Calu3 (cell line): ENCODE measurements at regions not wholly inside any gene's neighbourhood (a gene's known extent, or its start where the extent isn't known, plus 50 kb on each side); places are given as distances from the start of the nearest gene placed in this dataset.

ENCODE experiments used
- BruUV-seq: library from RNA; stranded (reverse); fragments of 400-500 nt; replicated peaks from 2 replicates; lab custom pipeline; 2021; lab: Mats Ljungman, UMichigan
- CTCF ChIA-PET: fragments of 300-600 bp; sonication (Branson Sonifier 250); formaldehyde crosslinking; loops from one replicate; lab custom pipeline; 2022; ENCODE audit warnings: antibody characterized with exemption; lab: Charles Lee
- DNase-seq: peaks from one replicate; pipeline ENCODE4 v3.0.0; 2022
- H3K27ac Mint-ChIP-seq: one replicate; pipeline ENCODE4 v1.8.0; 2022; ENCODE audit warnings: mixed read lengths; ENCODE audit not compliant: unreplicated experiment
- H3K27me3 Mint-ChIP-seq: one replicate; pipeline ENCODE4 v1.8.0; 2022; ENCODE audit warnings: mixed read lengths; ENCODE audit not compliant: unreplicated experiment
- H3K36me3 Mint-ChIP-seq: one replicate; pipeline ENCODE4 v1.8.0; 2022; ENCODE audit warnings: mild to moderate bottlenecking, moderate library complexity, mixed read lengths; ENCODE audit not compliant: insufficient read depth, unreplicated experiment
- H3K4me1 Mint-ChIP-seq: one replicate; pipeline ENCODE4 v1.8.0; 2022; ENCODE audit warnings: mild to moderate bottlenecking, low read depth, mixed read lengths; ENCODE audit not compliant: unreplicated experiment
- H3K4me3 Mint-ChIP-seq: one replicate; pipeline ENCODE4 v1.8.0; 2022; ENCODE audit warnings: mild to moderate bottlenecking, low read depth, moderate library complexity, mixed read lengths; ENCODE audit not compliant: unreplicated experiment
- H3K9me3 Mint-ChIP-seq: one replicate; pipeline ENCODE4 v1.8.0; 2022; ENCODE audit warnings: low read depth, mixed read lengths; ENCODE audit not compliant: unreplicated experiment
- CTCF ChIP-seq: fragments of 200-600 bp; IDR thresholded peaks from one replicate; pipeline ENCODE4 v1.8.0; 2022; ENCODE audit warnings: antibody characterized with exemption; ENCODE audit not compliant: unreplicated experiment
- intact Hi-C: fragments of 100-400 bp; cut with micrococcal nuclease; formaldehyde crosslinking; loops from one replicate; pipeline ENCODE4 v1.10.0; 2022; ENCODE audit not compliant: unreplicated experiment

GRCh38 chr13:74214321-74214720 is 80.1 kb upstream of the KLF12 start:
- H3K36me3 Mint-ChIP-seq, result no peaks in the 10 kb centered on the region
- CTCF ChIA-PET, result interaction anchor here (0.6 kb wide), 1 partner anchor 72 kb away, joined by 3 read pairs; no protein-coding TSS in a partner anchor
- no TSS peak for BruUV-seq
- no peak for DNase-seq
- intact Hi-C loops, result no loop called here
- no peak overlapping the region for H3K27ac Mint-ChIP-seq
- H3K4me3 Mint-ChIP-seq, result no peak overlapping the region
- H3K4me1 Mint-ChIP-seq, result no peaks in the 10 kb centered on the region
- no peaks in the 10 kb centered on the region for H3K27me3 Mint-ChIP-seq
- H3K9me3 Mint-ChIP-seq, result no peaks in the 10 kb centered on the region
- TF ChIP-seq CTCF, result no peak

GRCh38 chr13:74210693-74211393 is 76.6 kb upstream of the KLF12 start:
- Mint-ChIP-seq H3K9me3 (no peaks in the 10 kb centered on the region), H3K4me1 (no peaks in the 10 kb centered on the region), H3K27ac (no peak overlapping the region), H3K4me3 (no peak overlapping the region), H3K27me3 (no peaks in the 10 kb centered on the region), H3K36me3 (no peaks in the 10 kb centered on the region)
- no peak for DNase-seq
- intact Hi-C loops, result no loop called here
- no TSS peak for BruUV-seq
- no peak for TF ChIP-seq CTCF
- CTCF ChIA-PET, result no interaction called here

GRCh38 chr13:74206855-74207254 is 72.7 kb upstream of the KLF12 start:
- Mint-ChIP-seq H3K4me3 (no peak overlapping the region), H3K27ac (no peak overlapping the region), H3K4me1 (no peaks in the 10 kb centered on the region), H3K9me3 (no peaks in the 10 kb centered on the region), H3K36me3 (no peaks in the 10 kb centered on the region), H3K27me3 (no peaks in the 10 kb centered on the region)
- TF ChIP-seq CTCF, result no peak
- BruUV-seq, result no TSS peak
- no peak for DNase-seq
- intact Hi-C loops, result no loop called here
- CTCF ChIA-PET, result no interaction called here

- CTCF ChIA-PET, result no interaction called here
- H3K4me1 Mint-ChIP-seq, result no peaks in the 10 kb centered on the region
- BruUV-seq, result no TSS peak
- intact Hi-C loops, result no loop called here
- no peaks in the 10 kb centered on the region for H3K36me3 Mint-ChIP-seq
- no peak for TF ChIP-seq CTCF
- no peak for DNase-seq
- no peak overlapping the region for H3K27ac Mint-ChIP-seq
- H3K27me3 Mint-ChIP-seq, result no peaks in the 10 kb centered on the region
- H3K9me3 Mint-ChIP-seq, result no peaks in the 10 kb centered on the region
- no peak overlapping the region for H3K4me3 Mint-ChIP-seq
Measured at GRCh38 chr13:74206061-74206561, 71.9 kb upstream of the KLF12 start.
